Activated CD4-positive, alpha-beta T cell treated with anti-CD3 and anti-CD28 coated beads, Interleukin-2, amount 10 ng/mL, durations not matched to agents 7 days and 5 days (primary cell): ENCODE measurements at regions not wholly inside any gene's neighbourhood (a gene's known extent, or its start where the extent isn't known, plus 50 kb on each side); places are given as distances from the start of the nearest gene placed in this dataset.

ENCODE experiments used
- CTCF ChIA-PET: fragments of 350-600 bp; sonication (Branson Sonifier 250); formaldehyde crosslinking; loops from one replicate; lab custom pipeline; 2021; ENCODE audit warnings: antibody characterized with exemption; lab: Charles Lee
- POLR2A ChIA-PET: fragments of 350-600 bp; sonication (Branson Sonifier 250); formaldehyde crosslinking; loops from one replicate; lab custom pipeline; 2021; ENCODE audit warnings: antibody characterized with exemption; lab: Charles Lee
- DNase-seq: peaks from one replicate; pipeline ENCODE4 v3.0.0-alpha.2; 2020
- H3K27ac Mint-ChIP-seq: one replicate; pipeline ENCODE4 v1.8.0; 2021; ENCODE audit warnings: mild to moderate bottlenecking, moderate library complexity, mixed read lengths
- H3K27me3 Mint-ChIP-seq: one replicate; pipeline ENCODE4 v1.8.0; 2021; ENCODE audit warnings: mixed read lengths
- H3K36me3 Mint-ChIP-seq: one replicate; pipeline ENCODE4 v1.8.0; 2021; ENCODE audit warnings: low read depth, mixed read lengths
- H3K4me1 Mint-ChIP-seq: one replicate; pipeline ENCODE4 v1.8.0; 2021; ENCODE audit warnings: mixed read lengths
- H3K4me3 Mint-ChIP-seq: one replicate; pipeline ENCODE4 v1.8.0; 2021; ENCODE audit warnings: mild to moderate bottlenecking, moderate library complexity, mixed read lengths
- H3K9me3 Mint-ChIP-seq: one replicate; pipeline ENCODE4 v1.8.0; 2021; ENCODE audit warnings: mixed read lengths

DNA sequence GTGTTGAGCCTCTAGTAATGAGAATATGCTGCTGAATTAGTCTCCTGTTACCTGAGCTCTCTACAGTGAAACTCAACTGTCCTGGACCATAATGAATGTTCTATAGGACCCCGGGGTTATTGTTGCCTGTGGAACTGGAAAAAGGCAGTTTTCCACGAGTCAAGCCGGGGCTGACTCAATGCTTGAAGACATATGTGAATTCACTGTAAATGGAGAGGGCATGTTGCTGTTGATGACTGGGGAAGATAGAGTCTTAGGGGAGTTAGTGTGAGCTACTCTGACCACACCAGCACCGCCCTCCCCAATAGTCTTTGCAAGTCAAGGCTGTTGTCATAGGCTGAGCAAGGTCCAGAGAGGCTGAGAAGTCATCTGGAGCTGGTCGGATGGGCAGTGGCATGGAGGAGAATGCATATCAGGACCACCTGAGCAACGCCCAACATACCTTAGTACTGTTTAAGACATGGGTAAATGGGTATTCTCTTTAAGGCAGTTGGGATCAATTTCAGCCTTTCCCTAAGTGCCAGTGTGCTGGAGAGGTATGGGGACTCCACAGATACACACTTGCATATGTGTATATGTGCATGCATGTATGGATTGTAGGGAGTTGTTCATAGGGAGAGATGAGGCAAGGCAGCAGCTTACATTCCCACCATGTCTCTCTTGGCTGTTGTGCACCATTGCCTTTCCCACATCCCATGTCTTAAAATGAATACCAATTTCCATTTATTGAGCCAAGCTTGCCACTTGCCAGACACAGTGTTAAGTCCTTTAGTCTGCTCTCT is 230.1 kb upstream of the NAV2 start:
- POLR2A ChIA-PET, result no interaction called here
- H3K27me3 Mint-ChIP-seq, result peaks cover 1% of the 10 kb centered on the region
- H3K36me3 Mint-ChIP-seq, result no peaks in the 10 kb centered on the region
- H3K9me3 Mint-ChIP-seq, result no peaks in the 10 kb centered on the region
- no peak overlapping the region for H3K4me3 Mint-ChIP-seq
- CTCF ChIA-PET, result no interaction called here
- DNase-seq, result no peak
- no peaks in the 10 kb centered on the region for H3K4me1 Mint-ChIP-seq
- H3K27ac Mint-ChIP-seq, result no peak overlapping the region

DNA sequence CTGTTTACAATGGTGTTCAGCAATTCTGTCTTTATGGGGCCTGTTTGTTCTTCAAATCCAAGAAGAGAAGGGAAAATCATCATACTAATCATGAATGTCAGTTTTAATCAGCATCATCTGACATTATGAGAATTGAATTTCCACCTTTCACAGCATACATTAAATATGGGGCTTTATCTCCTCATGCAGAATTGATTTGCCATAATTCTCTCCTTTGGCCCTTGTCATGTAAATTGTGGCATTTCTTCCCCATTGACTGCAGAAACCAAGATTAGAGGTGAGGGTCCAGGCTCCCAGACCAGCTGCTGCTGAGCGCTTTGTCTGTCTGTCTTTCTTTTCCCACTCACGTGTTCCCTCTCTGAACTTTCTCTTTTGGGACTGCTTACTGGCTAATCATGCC is 232.1 kb upstream of the NAV2 start:
- H3K9me3 Mint-ChIP-seq, result no peaks in the 10 kb centered on the region
- ChIA-PET CTCF (no interaction called here), POLR2A (no interaction called here)
- H3K27me3 Mint-ChIP-seq, result peaks cover 3% of the 10 kb centered on the region
- no peak overlapping the region for H3K27ac Mint-ChIP-seq
- H3K4me1 Mint-ChIP-seq, result no peaks in the 10 kb centered on the region
- no peak for DNase-seq
- no peaks in the 10 kb centered on the region for H3K36me3 Mint-ChIP-seq
- H3K4me3 Mint-ChIP-seq, result no peak overlapping the region

DNA sequence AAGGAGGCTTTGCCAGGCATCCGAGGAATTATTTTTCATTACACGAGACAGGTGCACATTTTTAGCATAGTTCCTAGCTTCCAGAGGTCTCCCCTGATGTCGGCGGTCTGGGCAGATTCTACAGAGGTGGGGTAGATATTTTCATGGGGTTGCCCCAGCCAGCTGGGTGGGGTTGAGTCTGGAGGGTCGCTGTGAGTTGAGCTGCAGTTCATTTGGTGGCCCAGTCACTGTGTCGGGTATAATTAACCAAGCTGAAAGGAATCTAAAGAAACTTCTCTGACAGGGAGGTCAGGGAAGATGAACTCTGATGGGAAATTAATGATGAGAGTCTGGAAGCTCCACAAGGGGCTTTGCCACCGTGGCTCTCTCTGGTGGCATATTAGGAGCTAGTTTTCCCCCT is 233.7 kb upstream of the NAV2 start:
- Mint-ChIP-seq H3K27me3 (peaks cover 6% of the 10 kb centered on the region), H3K4me1 (no peaks in the 10 kb centered on the region), H3K9me3 (no peaks in the 10 kb centered on the region), H3K27ac (no peak overlapping the region), H3K4me3 (no peak overlapping the region), H3K36me3 (no peaks in the 10 kb centered on the region)
- DNase-seq, result no peak
- ChIA-PET POLR2A (no interaction called here), CTCF (no interaction called here)

DNA sequence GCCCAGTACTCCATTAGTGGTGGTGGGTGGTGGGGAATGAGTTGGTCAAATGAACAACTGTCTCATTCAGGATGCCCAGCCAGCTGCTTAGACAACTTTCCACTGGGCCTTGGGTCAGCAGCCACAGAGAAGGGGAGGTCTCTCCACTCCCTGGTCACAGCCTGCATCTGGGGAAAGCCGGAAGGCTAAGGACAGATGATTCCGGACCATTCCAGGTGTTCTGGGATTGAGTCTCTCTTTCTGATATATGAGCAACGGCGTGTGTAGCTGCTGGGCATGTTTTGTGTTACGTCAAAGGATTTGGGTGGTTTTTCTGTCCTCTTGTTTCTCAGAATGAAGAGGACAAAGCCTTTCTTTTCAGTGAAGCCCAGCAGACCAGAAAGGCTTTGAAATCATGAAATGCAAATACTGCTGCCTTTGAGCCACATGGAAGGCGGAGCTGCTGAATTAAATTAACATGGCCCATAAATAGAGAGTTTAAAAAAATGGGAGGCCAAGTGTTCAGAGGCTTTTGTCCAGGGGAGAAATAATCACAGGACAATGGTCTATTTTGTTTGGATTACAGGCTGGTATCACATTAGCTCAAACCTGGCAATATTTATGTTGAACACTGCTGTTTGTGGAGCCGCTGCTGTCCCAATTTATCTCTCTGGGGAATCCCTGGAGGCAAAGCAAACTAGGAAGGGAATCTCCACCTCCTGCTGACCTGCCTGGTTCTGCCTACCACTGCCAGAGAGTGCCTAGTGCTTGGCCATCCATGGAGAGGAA is 234.4 kb upstream of the E2F8 start:
- Mint-ChIP-seq H3K4me3 (no peak overlapping the region), H3K27ac (no peak overlapping the region), H3K4me1 (no peaks in the 10 kb centered on the region), H3K27me3 (peaks cover 6% of the 10 kb centered on the region), H3K36me3 (no peaks in the 10 kb centered on the region), H3K9me3 (no peaks in the 10 kb centered on the region)
- ChIA-PET CTCF (no interaction called here), POLR2A (no interaction called here)
- DNase-seq, result no peak

DNA sequence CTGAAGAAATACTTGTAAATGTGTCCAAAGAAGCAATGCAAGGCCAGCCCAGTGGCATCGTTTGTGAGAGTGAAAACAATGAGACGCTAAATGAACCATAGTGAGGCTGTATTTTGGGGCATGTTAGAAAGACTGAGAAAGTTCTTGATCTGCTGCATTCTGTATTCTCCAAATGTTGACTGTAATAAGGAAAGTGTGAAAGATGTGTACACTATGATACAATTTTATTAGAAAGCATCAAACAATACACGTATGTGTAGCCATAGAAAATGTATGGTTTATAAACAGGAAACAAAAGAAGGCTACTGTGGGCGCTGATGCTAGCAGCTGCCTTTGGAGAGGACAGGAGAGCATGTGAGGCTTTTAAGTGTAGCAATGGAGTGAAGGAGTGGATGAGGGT is 233.5 kb upstream of the E2F8 start:
- DNase-seq, result no peak
- peaks cover 12% of the 10 kb centered on the region for H3K27me3 Mint-ChIP-seq
- H3K4me3 Mint-ChIP-seq, result no peak overlapping the region
- CTCF ChIA-PET, result no interaction called here
- no peaks in the 10 kb centered on the region for H3K36me3 Mint-ChIP-seq
- H3K9me3 Mint-ChIP-seq, result no peaks in the 10 kb centered on the region
- POLR2A ChIA-PET, result interaction anchor here (0.6 kb wide), 1 partner anchor 11 kb away, joined by 3 read pairs; no protein-coding TSS in a partner anchor
- H3K27ac Mint-ChIP-seq, result no peak overlapping the region
- no peaks in the 10 kb centered on the region for H3K4me1 Mint-ChIP-seq

DNA sequence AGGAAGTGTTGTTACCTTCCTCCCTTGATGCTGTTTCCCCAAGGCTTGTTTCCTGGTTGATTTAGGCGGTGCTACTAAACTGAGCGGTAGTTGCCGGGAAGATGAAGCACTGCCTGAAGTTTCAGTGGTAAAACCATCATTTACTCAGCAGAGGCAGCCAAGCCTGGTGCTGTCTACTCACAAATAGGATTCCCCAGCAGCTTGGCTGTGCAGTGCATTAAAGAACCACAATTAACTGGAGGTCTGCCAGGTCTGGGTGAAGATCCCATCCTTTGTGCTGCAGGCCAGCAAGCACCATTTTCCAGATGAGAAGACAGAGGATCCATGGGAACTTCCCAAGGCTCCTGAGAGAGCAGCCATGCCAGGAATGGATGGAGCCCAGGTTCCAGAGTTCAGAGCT is 231.9 kb upstream of the E2F8 start:
- DNase-seq, result no peak
- ChIA-PET POLR2A (no interaction called here), CTCF (no interaction called here)
- H3K27ac Mint-ChIP-seq, result no peak overlapping the region
- no peaks in the 10 kb centered on the region for H3K4me1 Mint-ChIP-seq
- H3K4me3 Mint-ChIP-seq, result no peak overlapping the region
- no peaks in the 10 kb centered on the region for H3K36me3 Mint-ChIP-seq
- H3K27me3 Mint-ChIP-seq, result peaks cover 15% of the 10 kb centered on the region
- no peaks in the 10 kb centered on the region for H3K9me3 Mint-ChIP-seq

DNA sequence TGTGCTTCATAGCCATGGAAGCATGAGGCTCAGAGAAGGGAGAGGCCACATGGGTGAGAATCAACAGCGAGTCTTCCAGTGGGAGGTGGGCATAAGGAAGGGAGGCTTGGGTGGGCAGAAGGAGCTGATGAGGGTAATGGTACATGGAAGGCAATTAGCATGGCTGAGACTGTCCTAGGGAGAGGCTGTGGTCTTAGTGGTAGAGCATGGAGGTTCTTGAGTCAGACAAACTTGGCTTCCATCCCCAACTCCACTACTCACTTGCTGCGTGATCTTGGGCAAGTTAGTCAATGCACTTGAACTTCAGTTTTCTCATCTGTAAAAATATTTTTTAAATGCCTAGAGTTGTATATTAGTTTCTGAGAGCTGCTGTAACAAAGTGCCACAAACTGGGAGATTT is 227.2 kb upstream of the E2F8 start:
- Mint-ChIP-seq H3K36me3 (no peaks in the 10 kb centered on the region), H3K9me3 (no peaks in the 10 kb centered on the region), H3K4me1 (no peaks in the 10 kb centered on the region), H3K27me3 (peaks cover 17% of the 10 kb centered on the region), H3K27ac (no peak overlapping the region), H3K4me3 (no peak overlapping the region)
- CTCF ChIA-PET, result no interaction called here
- no peak for DNase-seq
- POLR2A ChIA-PET, result no interaction called here

DNA sequence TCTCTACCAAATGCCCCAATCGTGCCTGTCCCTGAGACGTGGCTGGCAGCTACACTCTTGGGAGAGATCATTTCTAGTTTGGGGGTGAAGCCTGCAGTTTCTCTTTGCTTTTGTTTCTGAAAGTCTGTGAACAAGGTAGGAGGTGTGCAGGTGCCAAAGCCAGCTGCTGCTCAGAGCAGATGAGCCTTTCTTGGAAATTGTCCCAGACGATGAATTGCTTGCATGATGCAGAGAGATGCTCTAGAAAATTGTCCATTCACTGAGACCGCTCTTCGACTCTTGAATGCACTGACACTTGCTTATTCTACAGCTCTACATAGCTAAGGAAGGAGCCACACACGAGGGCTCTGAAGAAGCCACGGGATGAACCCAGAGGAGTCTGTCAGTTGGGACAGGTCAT is 225.6 kb upstream of the E2F8 start:
- no peak overlapping the region for H3K4me3 Mint-ChIP-seq
- CTCF ChIA-PET, result no interaction called here
- no peak for DNase-seq
- POLR2A ChIA-PET, result no interaction called here
- no peaks in the 10 kb centered on the region for H3K36me3 Mint-ChIP-seq
- H3K4me1 Mint-ChIP-seq, result no peaks in the 10 kb centered on the region
- H3K27me3 Mint-ChIP-seq, result peaks cover 17% of the 10 kb centered on the region
- H3K27ac Mint-ChIP-seq, result no peak overlapping the region
- H3K9me3 Mint-ChIP-seq, result no peaks in the 10 kb centered on the region

DNA sequence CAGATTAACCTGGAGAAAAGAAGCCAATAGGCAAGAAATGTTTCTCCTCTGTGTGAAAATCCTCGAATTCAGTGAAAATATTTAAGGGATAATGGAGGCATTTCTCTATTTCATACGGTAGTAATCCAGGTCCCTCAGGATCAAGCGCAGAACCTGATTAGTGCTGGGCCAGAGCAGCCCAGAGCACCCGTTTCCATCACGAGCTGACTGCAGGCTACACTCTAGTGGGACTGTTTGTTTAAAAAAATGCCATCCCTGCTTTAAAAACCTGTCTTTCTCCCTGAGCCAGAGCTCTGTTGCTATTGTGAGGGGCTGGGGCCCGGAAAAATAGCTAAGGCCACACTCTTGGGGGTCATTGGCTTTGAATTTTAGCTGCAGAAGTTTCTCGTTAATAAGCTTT is 223.2 kb upstream of the E2F8 start:
- DNase-seq, result no peak
- POLR2A ChIA-PET, result no interaction called here
- Mint-ChIP-seq H3K4me3 (no peak overlapping the region), H3K27ac (no peak overlapping the region), H3K27me3 (peaks cover 11% of the 10 kb centered on the region), H3K4me1 (no peaks in the 10 kb centered on the region), H3K36me3 (no peaks in the 10 kb centered on the region), H3K9me3 (no peaks in the 10 kb centered on the region)
- CTCF ChIA-PET, result no interaction called here

DNA sequence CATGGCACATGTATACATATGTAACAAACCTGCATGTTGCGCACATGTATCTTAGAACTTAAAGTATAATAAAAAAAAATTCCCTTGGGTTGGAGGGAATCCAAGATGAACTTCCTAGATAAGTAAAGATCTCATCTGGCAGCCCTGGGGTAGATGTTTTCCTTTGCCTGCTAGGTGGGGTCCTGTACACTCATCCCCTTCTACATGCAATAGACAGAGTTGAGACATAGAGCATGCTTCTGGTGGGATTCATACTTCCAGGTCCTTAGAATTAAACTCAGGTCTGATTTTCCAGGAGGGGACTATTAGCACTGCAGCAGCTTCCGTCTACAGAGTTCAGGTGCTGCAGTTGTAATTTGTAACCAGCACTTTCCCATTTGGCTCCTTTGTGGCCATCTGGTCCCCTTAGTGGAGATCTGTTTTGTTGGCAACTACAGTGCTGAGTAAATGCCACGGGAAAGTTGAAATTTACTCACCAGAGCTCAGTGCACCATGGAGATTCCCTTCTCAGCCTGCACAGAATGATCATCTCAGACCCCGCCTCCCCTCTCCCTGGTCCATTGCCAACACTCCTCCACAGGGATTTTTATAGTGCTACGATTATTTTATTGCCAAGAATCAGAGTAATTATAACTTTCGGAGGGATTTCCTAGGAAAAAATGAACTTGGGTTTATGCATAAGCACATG is 220.1 kb upstream of the E2F8 start:
- CTCF ChIA-PET, result interaction anchor here (0.6 kb wide), 1 partner anchor 197 kb away, joined by 3 read pairs; no protein-coding TSS in a partner anchor

DNA sequence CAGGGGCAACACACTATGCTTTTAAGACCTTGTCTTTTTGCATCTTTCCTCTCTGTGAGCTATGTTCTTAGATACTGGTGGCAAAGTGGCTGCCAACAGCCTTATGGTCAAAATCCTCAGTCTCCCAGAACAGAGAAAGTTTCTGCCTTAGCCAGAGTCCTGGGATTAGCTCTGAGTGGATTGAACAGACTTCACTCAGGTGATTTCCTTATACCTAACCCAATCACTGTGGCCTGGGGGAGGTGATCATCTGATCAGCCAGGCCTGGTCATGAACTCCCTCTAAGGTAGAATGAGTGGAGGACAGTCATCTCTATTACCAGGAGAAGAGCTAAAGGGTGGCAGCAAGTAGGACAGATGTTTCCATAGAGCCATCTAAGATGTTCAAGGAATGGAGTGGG is 218.5 kb upstream of the E2F8 start:
- Mint-ChIP-seq H3K4me3 (no peak overlapping the region), H3K9me3 (no peaks in the 10 kb centered on the region), H3K27ac (no peak overlapping the region), H3K27me3 (peaks cover 3% of the 10 kb centered on the region), H3K4me1 (no peaks in the 10 kb centered on the region), H3K36me3 (no peaks in the 10 kb centered on the region)
- POLR2A ChIA-PET, result no interaction called here
- no peak for DNase-seq
- CTCF ChIA-PET, result no interaction called here

More for the DNA sequence above, 220.1 kb upstream of the E2F8 start:
- no peaks in the 10 kb centered on the region for H3K9me3 Mint-ChIP-seq
- no peak overlapping the region for H3K27ac Mint-ChIP-seq
- no peaks in the 10 kb centered on the region for H3K4me1 Mint-ChIP-seq
- no peak for DNase-seq
- POLR2A ChIA-PET, result no interaction called here
- H3K4me3 Mint-ChIP-seq, result no peak overlapping the region
- no peaks in the 10 kb centered on the region for H3K36me3 Mint-ChIP-seq
- H3K27me3 Mint-ChIP-seq, result peaks cover 5% of the 10 kb centered on the region

DNA sequence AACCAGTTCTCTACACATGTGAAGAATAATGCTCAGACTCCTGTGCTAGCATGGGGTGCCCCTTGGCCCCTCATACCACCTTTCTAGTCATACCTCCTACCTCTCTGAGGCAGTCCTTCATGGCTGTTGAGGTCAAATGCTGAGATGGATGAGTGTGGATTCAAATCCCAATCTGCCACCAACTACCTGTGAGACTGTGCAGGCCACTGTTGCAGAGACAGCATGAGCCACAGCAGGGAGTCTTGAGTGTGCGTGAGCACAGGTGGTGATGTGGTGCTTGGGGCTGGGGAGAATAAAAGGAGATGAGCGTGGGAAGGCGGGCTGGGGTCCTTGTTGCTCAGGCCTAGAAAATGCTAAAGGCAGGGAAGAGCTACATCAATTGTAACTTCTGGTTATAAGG is 218.0 kb upstream of the E2F8 start:
- H3K4me3 Mint-ChIP-seq, result no peak overlapping the region
- CTCF ChIA-PET, result no interaction called here

DNA sequence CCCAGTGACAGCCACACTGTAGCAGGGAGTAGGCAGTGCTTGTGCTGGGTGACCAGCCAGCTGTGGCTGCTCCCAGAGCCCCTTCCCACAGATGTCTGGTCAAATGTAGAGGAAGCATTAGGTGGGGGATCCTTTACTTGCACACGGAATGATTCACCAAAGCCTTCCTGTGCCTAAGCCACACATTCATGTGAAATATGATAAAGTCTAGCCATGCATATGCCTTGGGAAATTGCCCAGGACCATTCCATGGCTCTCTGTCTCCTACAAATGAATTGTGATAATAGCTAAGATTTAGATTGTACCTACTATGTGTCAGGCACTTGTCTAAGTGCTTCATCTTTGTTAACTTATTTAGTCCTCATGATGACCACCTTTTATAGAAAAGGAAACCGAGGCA is 217.5 kb upstream of the E2F8 start:
- Mint-ChIP-seq H3K36me3 (no peaks in the 10 kb centered on the region), H3K9me3 (no peaks in the 10 kb centered on the region), H3K27ac (no peak overlapping the region), H3K27me3 (peaks cover 3% of the 10 kb centered on the region), H3K4me1 (no peaks in the 10 kb centered on the region), H3K4me3 (no peak overlapping the region)
- POLR2A ChIA-PET, result no interaction called here
- CTCF ChIA-PET, result no interaction called here
- DNase-seq, result no peak

More for the DNA sequence above, 218.0 kb upstream of the E2F8 start:
- no peaks in the 10 kb centered on the region for H3K9me3 Mint-ChIP-seq
- H3K4me1 Mint-ChIP-seq, result no peaks in the 10 kb centered on the region
- H3K36me3 Mint-ChIP-seq, result no peaks in the 10 kb centered on the region
- DNase-seq, result no peak
- no peak overlapping the region for H3K27ac Mint-ChIP-seq
- peaks cover 3% of the 10 kb centered on the region for H3K27me3 Mint-ChIP-seq
- POLR2A ChIA-PET, result no interaction called here
